Naive thymus-derived CD4-positive, alpha-beta T cell (primary cell): ENCODE measurements at regions not wholly inside any gene's neighbourhood (a gene's known extent, or its start where the extent isn't known, plus 50 kb on each side); places are given as distances from the start of the nearest gene placed in this dataset.

Source experiments
- ATAC-seq: fragments of 150-1000 bp; cut with Tn5 transposase; 2 replicates; pipeline ENCODE4 v1.10.0; 2021; ENCODE audit warnings: mild to moderate bottlenecking, moderate library complexity
- CTCF ChIA-PET: fragments of 350-600 bp; sonication (Branson Sonifier 250); formaldehyde crosslinking; loops from one replicate; lab custom pipeline; 2021; ENCODE audit warnings: antibody characterized with exemption; lab: Charles Lee
- POLR2A ChIA-PET: fragments of 350-600 bp; sonication (Branson Sonifier 250); formaldehyde crosslinking; loops from one replicate; lab custom pipeline; 2021; ENCODE audit warnings: antibody characterized with exemption, inconsistent platforms; lab: Charles Lee
- DNase-seq, 9 donors: peaks; one replicate each; pipeline versions ENCODE4 v3.0.0 to v3.0.0-alpha.2; 2020 to 2022; ENCODE audit warnings: mixed read lengths in 1 of 9
- H3K27ac ChIP-seq: one replicate; pipeline ENCODE4 v1.7.0; 2013; ENCODE audit warnings: mild to moderate bottlenecking, low read depth, low read length, moderate library complexity
- H3K27me3 ChIP-seq, 2 donors: one replicate each; pipeline ENCODE4 v1.7.0; 2013; ENCODE audit warnings: low read length in 2 of 2, mild to moderate bottlenecking in 2 of 2, moderate library complexity in 2 of 2; ENCODE audit not compliant: control insufficient read depth in 2 of 2, insufficient read depth in 2 of 2
- H3K36me3 ChIP-seq, 3 experiments: 1 replicate in 2 of 3; 2 replicates in 1 of 3; pipeline ENCODE4 v1.7.0; 2013; ENCODE audit warnings: low read length in 3 of 3, mild to moderate bottlenecking in 3 of 3, moderate library complexity in 1 of 3; ENCODE audit not compliant: insufficient read depth in 3 of 3, control insufficient read depth in 2 of 3
- H3K4me1 ChIP-seq, 2 donors: one replicate each; pipeline ENCODE4 v1.7.0; 2013; ENCODE audit warnings: low read length in 2 of 2, mild to moderate bottlenecking in 2 of 2, moderate library complexity in 1 of 2; ENCODE audit not compliant: control insufficient read depth in 2 of 2, insufficient read depth in 2 of 2
- H3K4me3 ChIP-seq: 2 replicates; pipeline ENCODE4 v1.7.0; 2013; ENCODE audit warnings: mild to moderate bottlenecking, low read length
- H3K9me3 ChIP-seq, 3 experiments: 1 replicate in 2 of 3; 2 replicates in 1 of 3; pipeline ENCODE4 v1.7.0; 2013; ENCODE audit warnings: low read length in 3 of 3; ENCODE audit not compliant: control insufficient read depth in 2 of 3
- H3K27ac Mint-ChIP-seq, 9 donors: one replicate each; pipeline ENCODE4 v1.8.0; 2020 to 2022; ENCODE audit warnings: mixed read lengths in 9 of 9, mild to moderate bottlenecking in 8 of 9, moderate library complexity in 5 of 9, inconsistent platforms in 2 of 9
- H3K27me3 Mint-ChIP-seq, 5 donors: one replicate each; pipeline ENCODE4 v1.8.0; 2021 to 2022; ENCODE audit warnings: mixed read lengths in 5 of 5, mild to moderate bottlenecking in 1 of 5
- H3K36me3 Mint-ChIP-seq, 5 donors: one replicate each; pipeline ENCODE4 v1.8.0; 2020 to 2022; ENCODE audit warnings: mixed read lengths in 5 of 5, mild to moderate bottlenecking in 3 of 5, inconsistent platforms in 1 of 5
- H3K4me1 Mint-ChIP-seq, 7 donors: one replicate each; pipeline ENCODE4 v1.8.0; 2020 to 2022; ENCODE audit warnings: mixed read lengths in 7 of 7, mild to moderate bottlenecking in 3 of 7, inconsistent platforms in 1 of 7
- H3K4me3 Mint-ChIP-seq, 10 donors: one replicate each; pipeline ENCODE4 v1.8.0; 2020 to 2022; ENCODE audit warnings: mild to moderate bottlenecking in 10 of 10, mixed read lengths in 10 of 10, moderate library complexity in 6 of 10, inconsistent platforms in 2 of 10
- H3K9me3 Mint-ChIP-seq, 11 donors: one replicate each; pipeline ENCODE4 v1.8.0; 2020 to 2022; ENCODE audit warnings: mixed read lengths in 11 of 11, mild to moderate bottlenecking in 4 of 11, inconsistent platforms in 1 of 11, moderate library complexity in 1 of 11
- intact Hi-C, 2 donors: fragments of 100-400 bp; cut with micrococcal nuclease; formaldehyde crosslinking; loops; one replicate each; pipeline ENCODE4 v1.15.1; 2023

GRCh38 chr16:54685682-54686081 is 245.0 kb upstream of the IRX5 start:
- ATAC-seq (no peak), DNase-seq (no peak)
- Histone ChIP-seq H3K9me3 (no peaks in the 10 kb centered on the region), H3K4me3 (no peak overlapping the region), H3K27me3 (no peaks in the 10 kb centered on the region), H3K36me3 (no peaks in the 10 kb centered on the region), H3K4me1 (no peaks in the 10 kb centered on the region), H3K27ac (no peak overlapping the region)
- no peak overlapping the region for H3K4me3 Mint-ChIP-seq
- POLR2A ChIA-PET, result no interaction called here
- intact Hi-C loops, result no loop called here
- H3K9me3 Mint-ChIP-seq, result peaks cover 0 to 9% (median 3%) of the 10 kb centered on the region in 11 donors
- peaks cover 0 to 27% (median 11%) of the 10 kb centered on the region in 5 donors for H3K27me3 Mint-ChIP-seq
- peaks cover 0 to 1% (median 0%) of the 10 kb centered on the region in 7 donors for H3K4me1 Mint-ChIP-seq
- CTCF ChIA-PET, result interaction anchor here (0.5 kb wide), 1 partner anchor 10 kb away, joined by 3 read pairs; no protein-coding TSS in a partner anchor
- H3K27ac Mint-ChIP-seq, result no peak overlapping the region
- peaks cover 0 to 5% (median 0%) of the 10 kb centered on the region in 5 donors for H3K36me3 Mint-ChIP-seq

GRCh38 chr16:54679531-54679930 is 251.1 kb upstream of the IRX5 start:
- Histone ChIP-seq H3K9me3 (no peaks in the 10 kb centered on the region), H3K4me1 (no peaks in the 10 kb centered on the region), H3K27me3 (no peaks in the 10 kb centered on the region), H3K4me3 (no peak overlapping the region), H3K27ac (no peak overlapping the region), H3K36me3 (no peaks in the 10 kb centered on the region)
- Mint-ChIP-seq H3K27ac (no peak overlapping the region), H3K36me3 (peaks cover 0 to 5% (median 0%) of the 10 kb centered on the region in 5 donors), H3K4me1 (peaks cover 0 to 1% (median 0%) of the 10 kb centered on the region in 7 donors), H3K27me3 (peaks cover 0 to 27% (median 6%) of the 10 kb centered on the region in 5 donors), H3K4me3 (no peak overlapping the region), H3K9me3 (peaks cover 0 to 7% (median 0%) of the 10 kb centered on the region in 11 donors)
- ChIA-PET CTCF (no interaction called here), POLR2A (no interaction called here)
- intact Hi-C loops, result no loop called here
- no peak for ATAC-seq
- DNase-seq, result no peak

- Mint-ChIP-seq H3K9me3 (peaks cover 0 to 3% (median 0%) of the 10 kb centered on the region in 11 donors), H3K4me3 (no peak overlapping the region), H3K36me3 (no peaks in the 10 kb centered on the region), H3K27ac (no peak overlapping the region), H3K4me1 (no peaks in the 10 kb centered on the region), H3K27me3 (peaks cover 0 to 14% (median 7%) of the 10 kb centered on the region in 5 donors)
- ChIA-PET CTCF (interaction anchor here (0.5 to 0.6 kb wide), 2 partner anchors 26 to 34 kb away, joined by 3 read pairs; no protein-coding TSS in a partner anchor), POLR2A (no interaction called here)
- Histone ChIP-seq H3K27ac (no peak overlapping the region), H3K36me3 (no peaks in the 10 kb centered on the region), H3K9me3 (no peaks in the 10 kb centered on the region), H3K4me3 (no peak overlapping the region), H3K4me1 (no peaks in the 10 kb centered on the region), H3K27me3 (no peaks in the 10 kb centered on the region)
- DNase-seq (no peak), ATAC-seq (no peak)
- intact Hi-C loops, result no loop called here
These were observed 253.2 kb upstream of the IRX5 start for GRCh38 chr16:54677308-54677950.

GRCh38 chr16:54673313-54673712 is 257.4 kb upstream of the IRX5 start:
- POLR2A ChIA-PET, result interaction anchor here (0.7 kb wide), 1 partner anchor 154 kb away, joined by 3 read pairs; no protein-coding TSS in a partner anchor

GRCh38 chr16:54672500-54672899 is 258.2 kb upstream of the IRX5 start:
- H3K4me1 Mint-ChIP-seq, result no peaks in the 10 kb centered on the region
- Histone ChIP-seq H3K4me3 (no peak overlapping the region), H3K36me3 (no peaks in the 10 kb centered on the region), H3K9me3 (no peaks in the 10 kb centered on the region), H3K27me3 (no peaks in the 10 kb centered on the region), H3K27ac (no peak overlapping the region), H3K4me1 (no peaks in the 10 kb centered on the region)
- H3K27ac Mint-ChIP-seq, result no peak overlapping the region
- ATAC-seq, result no peak
- H3K9me3 Mint-ChIP-seq, result peaks cover 0 to 9% (median 2%) of the 10 kb centered on the region in 11 donors
- intact Hi-C loops, result no loop called here
- ChIA-PET POLR2A (no interaction called here), CTCF (no interaction called here)
- DNase-seq, result no peak
- peaks cover 0 to 11% (median 7%) of the 10 kb centered on the region in 5 donors for H3K27me3 Mint-ChIP-seq
- no peaks in the 10 kb centered on the region for H3K36me3 Mint-ChIP-seq
- no peak overlapping the region for H3K4me3 Mint-ChIP-seq

More at GRCh38 chr16:54673313-54673712, 257.4 kb upstream of the IRX5 start:
- CTCF ChIA-PET, result no interaction called here
- DNase-seq, result no peak
- no peak for ATAC-seq
- Histone ChIP-seq H3K4me3 (no peak overlapping the region), H3K9me3 (no peaks in the 10 kb centered on the region), H3K4me1 (no peaks in the 10 kb centered on the region), H3K27me3 (no peaks in the 10 kb centered on the region), H3K27ac (no peak overlapping the region), H3K36me3 (no peaks in the 10 kb centered on the region)
- H3K4me3 Mint-ChIP-seq, result no peak overlapping the region
- no peaks in the 10 kb centered on the region for H3K4me1 Mint-ChIP-seq
- H3K27me3 Mint-ChIP-seq, result peaks cover 0 to 11% (median 7%) of the 10 kb centered on the region in 5 donors
- peaks cover 0 to 12% (median 2%) of the 10 kb centered on the region in 11 donors for H3K9me3 Mint-ChIP-seq
- H3K27ac Mint-ChIP-seq, result no peak overlapping the region
- intact Hi-C loops, result no loop called here
- no peaks in the 10 kb centered on the region for H3K36me3 Mint-ChIP-seq

- Mint-ChIP-seq H3K27ac (no peak overlapping the region), H3K4me1 (peaks cover 0 to 11% (median 7%) of the 10 kb centered on the region in 7 donors), H3K4me3 (no peak overlapping the region), H3K27me3 (peaks cover 28 to 50% (median 41%) of the 10 kb centered on the region in 5 donors), H3K9me3 (peaks cover 0 to 18% (median 2%) of the 10 kb centered on the region in 11 donors), H3K36me3 (peaks cover 0 to under 1% (median 0%) of the 10 kb centered on the region in 5 donors)
- Histone ChIP-seq H3K4me3 (no peak overlapping the region), H3K27ac (no peak overlapping the region), H3K27me3 (no peaks in the 10 kb centered on the region), H3K36me3 (no peaks in the 10 kb centered on the region), H3K4me1 (no peaks in the 10 kb centered on the region), H3K9me3 (no peaks in the 10 kb centered on the region)
- ChIA-PET POLR2A (no interaction called here), CTCF (no interaction called here)
- no peak for ATAC-seq
- intact Hi-C loops, result no loop called here
- no peak for DNase-seq
These were observed 273.0 kb upstream of the IRX5 start for GRCh38 chr16:54657709-54658102.
